K562 (cell line): ENCODE measurements at regions not wholly inside any gene's neighbourhood (a gene's known extent, or its start where the extent isn't known, plus 50 kb on each side); places are given as distances from the start of the nearest gene placed in this dataset.

Experiments used
- CHCHD3 ChIP-seq: fragments of 250-450 bp; sonication (Bioruptor Pico); IDR thresholded peaks from 2 replicates; pipeline ENCODE4 v2.1.2; 2022; ENCODE audit warnings: mild to moderate bottlenecking
- CREB1 ChIP-seq, 2 experiments: sonication (generic) in 1 of 2; formaldehyde crosslinking in 1 of 2; IDR thresholded peaks; 2 replicates each; pipeline versions ENCODE4 v1.6.1 to v1.8.0; 2012 to 2022; ENCODE audit warnings: inconsistent platforms in 1 of 2, mild to moderate bottlenecking in 1 of 2, missing genetic modification reagents in 1 of 2, moderate library complexity in 1 of 2
- E4F1 ChIP-seq: fragments of 250-450 bp; sonication (Bioruptor Pico); IDR thresholded peaks from 2 replicates; pipeline ENCODE4 v1.5.0; 2021; ENCODE audit warnings: mild to moderate bottlenecking, borderline replicate concordance
- FOXK1 ChIP-seq: sonication (generic); formaldehyde crosslinking; IDR thresholded peaks from 2 replicates; pipeline ENCODE4 v1.8.0; 2022; ENCODE audit warnings: missing genetic modification reagents, mild to moderate bottlenecking, borderline replicate concordance
- HNRNPK ChIP-seq: fragments of 200-400 bp; formaldehyde crosslinking; IDR thresholded peaks from one replicate; pipeline ENCODE4 v1.6.1; 2018; ENCODE audit warnings: mild to moderate bottlenecking, low read depth, low read length; ENCODE audit not compliant: poor library complexity, severe bottlenecking
- ILF3 ChIP-seq: fragments of 450-650 bp; IDR thresholded peaks from 2 replicates; pipeline ENCODE4 v1.6.1; 2018; ENCODE audit warnings: antibody characterized with exemption, mild to moderate bottlenecking, moderate library complexity, borderline replicate concordance
- KAT2B ChIP-seq: IDR thresholded peaks from one replicate; pipeline ENCODE4 v1.6.1; 2012; ENCODE audit warnings: low read depth, mild to moderate bottlenecking, control low read depth, inconsistent platforms, low read length, moderate library complexity
- L3MBTL2 ChIP-seq: fragments of 450-650 bp; IDR thresholded peaks from 2 replicates; pipeline ENCODE4 v1.6.1; 2016; ENCODE audit warnings: mild to moderate bottlenecking, moderate library complexity
- NFE2L1 ChIP-seq: fragments of 450-650 bp; IDR thresholded peaks from 2 replicates; pipeline ENCODE4 v1.6.1; 2016; ENCODE audit warnings: missing genetic modification characterization, low read depth, mild to moderate bottlenecking, missing compliant biosample characterization, moderate library complexity, borderline replicate concordance
- NR2C1 ChIP-seq, 2 experiments: fragments of 450-650 bp; IDR thresholded peaks; 2 replicates each; pipeline ENCODE4 v1.6.1; 2017; ENCODE audit warnings: mild to moderate bottlenecking in 2 of 2, antibody characterized with exemption in 1 of 2, inconsistent platforms in 1 of 2, missing compliant biosample characterization in 1 of 2, missing genetic modification characterization in 1 of 2
- TFE3 ChIP-seq: fragments of 450-650 bp; formaldehyde crosslinking; IDR thresholded peaks from 2 replicates; pipeline ENCODE4 v1.4.0; 2020; ENCODE audit warnings: mild to moderate bottlenecking, mixed read lengths
- ZKSCAN3 ChIP-seq: fragments of 250-450 bp; sonication (Bioruptor Pico); IDR thresholded peaks from 2 replicates; pipeline ENCODE4 v1.4.0; 2020
- ZNF318 ChIP-seq, 2 experiments: fragments of 450-650 bp; IDR thresholded peaks; 2 replicates each; pipeline ENCODE4 v1.6.1; 2016; ENCODE audit warnings: mild to moderate bottlenecking in 2 of 2, borderline replicate concordance in 1 of 2, low read depth in 1 of 2, moderate library complexity in 1 of 2
- ZNF785 ChIP-seq: fragments of 250-450 bp; sonication (Bioruptor Pico); IDR thresholded peaks from 2 replicates; pipeline ENCODE4 v1.4.0; 2020; ENCODE audit warnings: mild to moderate bottlenecking

- TF ChIP-seq CREB1 (IDR thresholded peaks at IDR 0.05) (no peak), CREB1 (CRISPR knock-in tag; IDR thresholded peaks at IDR 0.05) (no peak), L3MBTL2 (0 out of 2 replicates have a peak, but pooled peaks have one; percentile 33), TFE3 (no peak), NR2C1 (IDR thresholded peaks at IDR 0.05) (no peak), NR2C1 (tag; IDR thresholded peaks at IDR 0.05) (peak; percentile 58), FOXK1 (CRISPR knock-in tag) (no peak), ILF3 (no peak), ZNF785 (no peak), HNRNPK (no peak), NFE2L1 (tag) (no peak), E4F1 (CRISPR knock-in tag) (no peak), ZKSCAN3 (no peak), ZNF318 (IDR thresholded peaks at IDR 0.05; ENCODE audit: borderline replicate concordance in 1 of 2, low read depth in 1 of 2) (no peak), CHCHD3 (CRISPR knock-in tag) (no peak), KAT2B (no peak)
Observed at GRCh38 chr15:56293495-56294292, 50.0 kb upstream of the RFX7 start (continued).
